GM12878 (cell line): ENCODE measurements at regions not wholly inside any gene's neighbourhood (a gene's known extent, or its start where the extent isn't known, plus 50 kb on each side); places are given as distances from the start of the nearest gene placed in this dataset.

ENCODE experiments used
- ATAC-seq: fragments of 200-7000 bp; cut with Tn5 transposase; 3 replicates; pipeline ENCODE4 v1.9.1; 2020; ENCODE audit warnings: mild to moderate bottlenecking, moderate library complexity
- BruUV-seq: library from RNA; stranded (reverse); fragments of 400-500 nt; replicated peaks from 2 replicates; lab custom pipeline; 2021; lab: Mats Ljungman, UMichigan
- CTCF ChIA-PET: fragments of 300-600 bp; sonication (Branson Sonifier 250); formaldehyde crosslinking; extraction: SDS; loops from one replicate; lab custom pipeline; 2021; ENCODE audit warnings: inconsistent platforms; lab: Yijun Ruan, JAX
- POLR2A ChIA-PET: fragments of 350-600 bp; formaldehyde crosslinking; extraction: SDS; loops from one replicate; lab custom pipeline; 2021; ENCODE audit warnings: inconsistent platforms; lab: Charles Lee
- RAD21 ChIA-PET: fragments of 300-600 bp; sonication (Branson Sonifier 250); formaldehyde crosslinking; loops from one replicate; lab custom pipeline; 2023; ENCODE audit warnings: antibody characterized with exemption; ENCODE audit not compliant: unreplicated experiment; lab: Charles Lee
- SMC1A ChIA-PET: fragments of 300-600 bp; sonication (Branson Sonifier 250); formaldehyde crosslinking; loops from one replicate; lab custom pipeline; 2023; ENCODE audit not compliant: unreplicated experiment, uncharacterized antibody; lab: Charles Lee
- DNase-seq: peaks from one replicate; pipeline ENCODE4 v3.0.0-alpha.2; 2011; ENCODE audit warnings: low read depth, low spot score
- FAIRE-seq: peaks from 3 replicates; lab custom pipeline; 2011; peaks lifted over from hg19 to GRCh38; lab: Jason Lieb, UNC
- H2AFZ ChIP-seq: 2 replicates; pipeline ENCODE4 v1.6.0; 2011; ENCODE audit warnings: low read depth, low read length, control low read depth; ENCODE audit not compliant: control insufficient read depth
- H3K27ac ChIP-seq: 2 replicates; pipeline ENCODE4 v1.5.1; 2011; ENCODE audit warnings: control low read depth; ENCODE audit not compliant: control insufficient read depth, insufficient read depth
- H3K27me3 ChIP-seq, 2 experiments: replicated peaks in 1 of 2; 2 replicates each; pipeline versions ENCODE4 v1.6.0 to v1.6.1; 2011; ENCODE audit warnings: low read length in 1 of 2; ENCODE audit not compliant: control insufficient read depth in 2 of 2, insufficient read depth in 2 of 2
- H3K36me3 ChIP-seq, 2 experiments: 2 replicates each; pipeline ENCODE4 v1.5.1; 2011; ENCODE audit warnings: low read length in 1 of 2; ENCODE audit not compliant: control insufficient read depth in 2 of 2, insufficient read depth in 2 of 2
- H3K4me1 ChIP-seq: 2 replicates; pipeline ENCODE4 v1.6.1; 2011; ENCODE audit warnings: mild to moderate bottlenecking, low read length, moderate library complexity, mixed read lengths; ENCODE audit not compliant: control insufficient read depth, insufficient read depth
- H3K4me2 ChIP-seq: 2 replicates; pipeline ENCODE4 v1.6.0; 2011; ENCODE audit warnings: control low read depth; ENCODE audit not compliant: control insufficient read depth, insufficient read depth
- H3K4me3 ChIP-seq: fragments of 200-600 bp; sonication (generic); 2 replicates; pipeline ENCODE4 v1.5.1; 2016
- H3K79me2 ChIP-seq: 2 replicates; pipeline ENCODE4 v1.6.0; 2011; ENCODE audit warnings: low read length; ENCODE audit not compliant: control insufficient read depth, insufficient read depth
- H3K9ac ChIP-seq: 2 replicates; pipeline ENCODE4 v1.8.0; 2011; ENCODE audit warnings: low read length, control low read depth, mixed read lengths; ENCODE audit not compliant: control insufficient read depth, insufficient read depth
- H3K9me3 ChIP-seq: replicated peaks from 3 replicates; pipeline ENCODE4 v1.5.1; 2011; ENCODE audit warnings: mild to moderate bottlenecking, low read length; ENCODE audit not compliant: control insufficient read depth, insufficient read depth
- H4K20me1 ChIP-seq: 2 replicates; pipeline ENCODE4 v1.6.0; 2011; ENCODE audit not compliant: control insufficient read depth, insufficient read depth
- ESRRA ChIP-seq: IDR thresholded peaks from 2 replicates; pipeline ENCODE4 v1.6.1; 2012; ENCODE audit warnings: mild to moderate bottlenecking, low read length, improper control_type of control experiment
- MXI1 ChIP-seq: fragments of 150-350 bp; IDR thresholded peaks from 2 replicates; pipeline ENCODE4 v1.6.1; 2011; ENCODE audit warnings: low read depth, mild to moderate bottlenecking, inconsistent platforms, low read length, improper control_type of control experiment
- SMAD5 ChIP-seq: IDR thresholded peaks from 2 replicates; pipeline ENCODE4 v1.6.1; 2016; ENCODE audit warnings: antibody characterized with exemption, low read depth
- ZNF217 ChIP-seq: fragments of 450-650 bp; IDR thresholded peaks from 2 replicates; pipeline ENCODE4 v1.6.1; 2017; ENCODE audit warnings: antibody characterized with exemption, mild to moderate bottlenecking
- WGBS: methylation state at CpG from one replicate; pipeline ENCODE4 v1.1.6; 2016; ENCODE audit warnings: low lambda C conversion rate; ENCODE audit not compliant: insufficient replicate concordance, insufficient coverage; ENCODE audit errors: missing lambda C conversion rate; 5-methylcytosine and 5-hydroxymethylcytosine counted together
- in situ Hi-C: fragments of 300-500 bp; cut with MboI; formaldehyde crosslinking; loops from 9 replicates; pipeline ENCODE4 v1.14.3; 2018; ENCODE audit warnings: mixed read lengths
- intact Hi-C: fragments of 100-400 bp; cut with micrococcal nuclease; formaldehyde crosslinking; loops from one replicate; pipeline ENCODE4 v1.14.2; 2022; ENCODE audit not compliant: unreplicated experiment
- TF ChIP-seq, protein P1 (sequence below): IDR thresholded peaks from 2 replicates; pipeline ENCODE4 v1.6.1; 2012; ENCODE audit warnings: mild to moderate bottlenecking, low read depth, low read length

DNA sequence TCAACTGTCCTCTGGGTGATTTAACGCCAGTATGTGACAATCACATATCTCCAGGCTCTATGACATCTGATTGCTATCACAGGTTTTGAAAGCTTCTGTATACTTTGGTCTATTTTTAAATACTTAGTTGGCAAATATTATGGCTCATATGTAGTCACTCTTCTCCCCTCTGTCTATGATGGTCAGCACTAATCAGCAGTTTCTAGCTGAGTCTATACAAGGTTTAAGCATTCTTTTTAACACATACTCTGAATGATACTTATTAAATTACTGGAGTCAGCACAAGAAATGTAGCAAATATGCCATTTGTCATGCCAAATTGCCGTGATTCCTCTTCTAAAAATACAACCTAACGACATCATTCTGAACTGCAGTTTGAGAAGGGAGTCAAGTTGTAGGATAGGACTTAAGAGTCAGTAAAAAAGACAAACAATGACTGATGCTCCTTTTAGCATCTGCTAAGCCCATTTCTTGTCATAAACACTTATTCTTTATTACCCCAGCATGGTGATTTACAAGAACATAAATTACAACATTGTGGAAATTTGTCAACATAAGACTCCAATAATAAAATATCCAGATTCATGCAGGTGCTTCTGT, 947.8 kb downstream of the XPNPEP1 start:
- Histone ChIP-seq H3K4me1 (no peaks in the 10 kb centered on the region), H3K4me2 (no peak overlapping the region), H4K20me1 (no peaks in the 10 kb centered on the region), H3K27ac (no peak overlapping the region), H2AFZ (no peak overlapping the region)
- 5% methylated on average over 3 of the region's 3 CpGs for WGBS
- TF ChIP-seq ZNF217 (no peak), ESRRA (no peak), SMAD5 (no peak)
- TF ChIP-seq, all 136 proteins: peak for 0
- CTCF ChIA-PET = interaction anchor here (1.1 kb wide), 1 partner anchor 40 kb away, joined by 3 read pairs; no protein-coding TSS in a partner anchor
- POLR2A ChIA-PET = no interaction called here
- intact Hi-C loops = no loop called here
- ATAC-seq = no peak
- Histone ChIP-seq H3K27me3 (no peaks in the 10 kb centered on the region), H3K9me3 (no peaks in the 10 kb centered on the region), H3K9ac (no peak overlapping the region), H3K36me3 (no peaks in the 10 kb centered on the region), H3K79me2 (no peaks in the 10 kb centered on the region), H3K4me3 (no peak overlapping the region)
- RAD21 ChIA-PET = no interaction called here
- SMC1A ChIA-PET = no interaction called here
- DNase-seq = no peak
- no peak for FAIRE-seq
- BruUV-seq = no TSS peak
- in situ Hi-C loops = no loop called here

DNA sequence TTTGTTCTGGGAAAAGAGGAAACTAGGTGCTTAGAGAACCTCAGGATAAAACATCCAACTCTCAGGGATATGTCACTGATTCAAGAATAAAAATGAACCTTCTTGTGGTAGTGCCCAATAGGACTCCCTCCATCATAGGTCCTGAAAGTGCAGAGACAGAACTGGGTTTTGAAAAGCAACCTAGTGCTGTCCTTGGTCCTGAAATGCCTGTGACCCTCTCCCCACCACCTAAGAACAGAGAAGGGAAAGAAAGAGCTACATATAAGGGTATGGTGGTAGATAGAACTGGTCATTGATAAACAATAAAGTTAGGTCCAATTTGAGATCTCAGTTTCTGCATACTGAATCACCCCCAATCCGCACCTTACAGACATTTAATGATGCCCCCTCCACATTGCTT, 953.3 kb downstream of the XPNPEP1 start:
- no peaks in the 10 kb centered on the region for H3K79me2 ChIP-seq
- ATAC-seq (no peak), DNase-seq (no peak), FAIRE-seq (no peak)
- CTCF ChIA-PET = no interaction called here
- no peaks in the 10 kb centered on the region for H3K9me3 ChIP-seq
- no peaks in the 10 kb centered on the region for H3K4me1 ChIP-seq
- SMC1A ChIA-PET = no interaction called here
- WGBS = 0% methylated on average over 1 of the region's 1 CpG
- no peak overlapping the region for H3K9ac ChIP-seq
- no peak overlapping the region for H2AFZ ChIP-seq
- H3K4me2 ChIP-seq = no peak overlapping the region
- intact Hi-C loops = no loop called here
- TF ChIP-seq MXI1 = no peak
- TF ChIP-seq, protein P1, sequence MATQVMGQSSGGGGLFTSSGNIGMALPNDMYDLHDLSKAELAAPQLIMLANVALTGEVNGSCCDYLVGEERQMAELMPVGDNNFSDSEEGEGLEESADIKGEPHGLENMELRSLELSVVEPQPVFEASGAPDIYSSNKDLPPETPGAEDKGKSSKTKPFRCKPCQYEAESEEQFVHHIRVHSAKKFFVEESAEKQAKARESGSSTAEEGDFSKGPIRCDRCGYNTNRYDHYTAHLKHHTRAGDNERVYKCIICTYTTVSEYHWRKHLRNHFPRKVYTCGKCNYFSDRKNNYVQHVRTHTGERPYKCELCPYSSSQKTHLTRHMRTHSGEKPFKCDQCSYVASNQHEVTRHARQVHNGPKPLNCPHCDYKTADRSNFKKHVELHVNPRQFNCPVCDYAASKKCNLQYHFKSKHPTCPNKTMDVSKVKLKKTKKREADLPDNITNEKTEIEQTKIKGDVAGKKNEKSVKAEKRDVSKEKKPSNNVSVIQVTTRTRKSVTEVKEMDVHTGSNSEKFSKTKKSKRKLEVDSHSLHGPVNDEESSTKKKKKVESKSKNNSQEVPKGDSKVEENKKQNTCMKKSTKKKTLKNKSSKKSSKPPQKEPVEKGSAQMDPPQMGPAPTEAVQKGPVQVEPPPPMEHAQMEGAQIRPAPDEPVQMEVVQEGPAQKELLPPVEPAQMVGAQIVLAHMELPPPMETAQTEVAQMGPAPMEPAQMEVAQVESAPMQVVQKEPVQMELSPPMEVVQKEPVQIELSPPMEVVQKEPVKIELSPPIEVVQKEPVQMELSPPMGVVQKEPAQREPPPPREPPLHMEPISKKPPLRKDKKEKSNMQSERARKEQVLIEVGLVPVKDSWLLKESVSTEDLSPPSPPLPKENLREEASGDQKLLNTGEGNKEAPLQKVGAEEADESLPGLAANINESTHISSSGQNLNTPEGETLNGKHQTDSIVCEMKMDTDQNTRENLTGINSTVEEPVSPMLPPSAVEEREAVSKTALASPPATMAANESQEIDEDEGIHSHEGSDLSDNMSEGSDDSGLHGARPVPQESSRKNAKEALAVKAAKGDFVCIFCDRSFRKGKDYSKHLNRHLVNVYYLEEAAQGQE = peak; percentile 90
- in situ Hi-C loops = no loop called here
- no peaks in the 10 kb centered on the region for H4K20me1 ChIP-seq
- no peak overlapping the region for H3K27ac ChIP-seq
- RAD21 ChIA-PET = no interaction called here
- H3K4me3 ChIP-seq = no peak overlapping the region
- POLR2A ChIA-PET = no interaction called here
- BruUV-seq = no TSS peak
- no peaks in the 10 kb centered on the region for H3K36me3 ChIP-seq
- no peaks in the 10 kb centered on the region for H3K27me3 ChIP-seq
